NB4 (cell line): ENCODE measurements at regions not wholly inside any gene's neighbourhood (a gene's known extent, or its start where the extent isn't known, plus 50 kb on each side); places are given as distances from the start of the nearest gene placed in this dataset.

ENCODE experiments used
- CTCF ChIP-seq: IDR thresholded peaks from one replicate; pipeline ENCODE4 v1.5.1; 2012; ENCODE audit warnings: low read depth, low read length
- MAX ChIP-seq: IDR thresholded peaks from 2 replicates; pipeline ENCODE4 v1.6.1; 2011; ENCODE audit warnings: low read depth, low read length
- MYC ChIP-seq: IDR thresholded peaks from 2 replicates; pipeline ENCODE4 v1.6.1; 2011; ENCODE audit warnings: low read depth, low read length
- POLR2A ChIP-seq: IDR thresholded peaks from 2 replicates; pipeline ENCODE4 v1.6.1; 2011; ENCODE audit warnings: mild to moderate bottlenecking; ENCODE audit not compliant: insufficient read length; ENCODE audit errors: extremely low read depth

- TF ChIP-seq MYC (no peak), CTCF (no peak), POLR2A (no peak), MAX (no peak)
These were observed 124.0 kb upstream of the TARS1 start for GRCh38 chr5:33316773-33317172.
